ENCODE measurements at regions not wholly inside any gene's neighbourhood (a gene's known extent, or its start where the extent isn't known, plus 50 kb on each side); places are given as distances from the start of the nearest gene placed in this dataset.

- DNase-seq (ENCODE audit: low read depth), result no peak
These were observed 734.1 kb upstream of the WWC1 start for GRCh38 chr5:167557359-167557758.

- DNase-seq (ENCODE audit: low read depth), result no peak
These were observed 729.6 kb upstream of the WWC1 start for GRCh38 chr5:167561796-167562195.

- no peak for DNase-seq (ENCODE audit: low read depth)
These were observed 727.2 kb upstream of the WWC1 start for GRCh38 chr5:167564275-167564674.

- DNase-seq (ENCODE audit: low read depth), result no peak
These were observed 726.1 kb upstream of the WWC1 start for GRCh38 chr5:167565189-167565954.

GRCh38 chr5:167570431-167570830 is 721.0 kb upstream of the WWC1 start:
- no peak for DNase-seq (ENCODE audit: low read depth)

- no peak for DNase-seq (ENCODE audit: low read depth)
These were observed 719.6 kb upstream of the WWC1 start for GRCh38 chr5:167571824-167572223.

GRCh38 chr5:167573370-167574127 is 717.9 kb upstream of the WWC1 start:
- DNase-seq (ENCODE audit: low read depth), result no peak

GRCh38 chr5:167574464-167574863 is 717.0 kb upstream of the WWC1 start:
- DNase-seq (ENCODE audit: low read depth), result no peak

GRCh38 chr5:167575330-167575729 is 716.1 kb upstream of the WWC1 start:
- DNase-seq (ENCODE audit: low read depth), result no peak

- DNase-seq (ENCODE audit: low read depth), result no peak
These were observed 715.3 kb upstream of the WWC1 start for GRCh38 chr5:167576126-167576525.

GRCh38 chr5:167576897-167577296 is 714.5 kb upstream of the WWC1 start:
- DNase-seq (ENCODE audit: low read depth), result no peak

- no peak for DNase-seq (ENCODE audit: low read depth)
These were observed 713.8 kb upstream of the WWC1 start for GRCh38 chr5:167577616-167578015.

GRCh38 chr5:167578977-167579692 is 712.3 kb upstream of the WWC1 start:
- DNase-seq (ENCODE audit: low read depth), result no peak

- no peak for DNase-seq (ENCODE audit: low read depth)
These were observed 711.8 kb upstream of the WWC1 start for GRCh38 chr5:167579693-167580055.

- DNase-seq (ENCODE audit: low read depth), result no peak
These were observed 710.8 kb upstream of the WWC1 start for GRCh38 chr5:167580608-167581007.

GRCh38 chr5:167582283-167582682 is 709.2 kb upstream of the WWC1 start:
- no peak for DNase-seq (ENCODE audit: low read depth)

- DNase-seq (ENCODE audit: low read depth), result no peak
These were observed 708.6 kb upstream of the WWC1 start for GRCh38 chr5:167582886-167583285.

GRCh38 chr5:167585184-167585583 is 706.3 kb upstream of the WWC1 start:
- DNase-seq (ENCODE audit: low read depth), result no peak

- no peak for DNase-seq (ENCODE audit: low read depth)
These were observed 703.5 kb upstream of the WWC1 start for GRCh38 chr5:167587772-167588437.

GRCh38 chr5:167592114-167592513 is 699.3 kb upstream of the WWC1 start:
- DNase-seq (ENCODE audit: low read depth), result no peak

- DNase-seq (ENCODE audit: low read depth), result no peak
These were observed 698.0 kb upstream of the WWC1 start for GRCh38 chr5:167593329-167594060.

- no peak for DNase-seq (ENCODE audit: low read depth)
These were observed 697.4 kb upstream of the WWC1 start for GRCh38 chr5:167594061-167594435.
